ENCODE measurements at regions not wholly inside any gene's neighbourhood (a gene's known extent, or its start where the extent isn't known, plus 50 kb on each side); places are given as distances from the start of the nearest gene placed in this dataset.
"Not testable (repeated sequence)": the region's sequence is repeated elsewhere in the genome, so short reads cannot be mapped to it uniquely, and the experiment has no call there.

- not testable (repeated sequence) for DNase-seq; H3K36me3 Mint-ChIP-seq (ENCODE audit: low read depth); H3K4me1 Mint-ChIP-seq; H3K4me3 Mint-ChIP-seq; H3K27ac Mint-ChIP-seq; ATAC-seq; H3K9me3 ChIP-seq (ENCODE audit: control insufficient read depth, low read length, poor library complexity, severe bottlenecking)
- H3K27me3 Mint-ChIP-seq: peaks cover 27% of the 10 kb centered on the region
Measured at GRCh38 chr3:8176759-8177483, 324.7 kb upstream of the LMCD1 start.

GRCh38 chr3:8178516-8178915, 323.1 kb upstream of the LMCD1 start:
- not testable (repeated sequence) for H3K36me3 Mint-ChIP-seq (ENCODE audit: low read depth); H3K27ac Mint-ChIP-seq; DNase-seq; H3K4me1 Mint-ChIP-seq; H3K9me3 ChIP-seq (ENCODE audit: control insufficient read depth, low read length, poor library complexity, severe bottlenecking); ATAC-seq; H3K4me3 Mint-ChIP-seq
- H3K27me3 Mint-ChIP-seq: peaks cover 25% of the 10 kb centered on the region

GRCh38 chr3:8182904-8183303, 318.7 kb upstream of the LMCD1 start:
- Mint-ChIP-seq H3K4me3 (no peak overlapping the region), H3K27me3 (peaks cover 8% of the 10 kb centered on the region), H3K4me1 (peaks cover 4% of the 10 kb centered on the region), H3K27ac (no peak overlapping the region), H3K36me3 (ENCODE audit: low read depth) (no peaks in the 10 kb centered on the region)
- DNase-seq (no peak), ATAC-seq (no peak)
- no peaks in the 10 kb centered on the region for H3K9me3 ChIP-seq (ENCODE audit: control insufficient read depth, low read length, poor library complexity, severe bottlenecking)

- ATAC-seq (no peak), DNase-seq (no peak)
- H3K27me3 Mint-ChIP-seq: peaks cover under 1% of the 10 kb centered on the region
- H3K4me1 Mint-ChIP-seq: peaks cover 4% of the 10 kb centered on the region
- H3K9me3 ChIP-seq (ENCODE audit: control insufficient read depth, low read length, poor library complexity, severe bottlenecking): no peaks in the 10 kb centered on the region
- H3K4me3 Mint-ChIP-seq: no peak overlapping the region
- H3K36me3 Mint-ChIP-seq (ENCODE audit: low read depth): no peaks in the 10 kb centered on the region
- peak overlapping the region; percentile 5 for H3K27ac Mint-ChIP-seq
Measured at GRCh38 chr3:8183627-8184026, 318.0 kb upstream of the LMCD1 start.

- H3K4me1 Mint-ChIP-seq: peaks cover 4% of the 10 kb centered on the region
Measured at GRCh38 chr3:8186213-8186612, 315.4 kb upstream of the LMCD1 start.

GRCh38 chr3:8187996-8188395, 313.6 kb upstream of the LMCD1 start:
- Mint-ChIP-seq H3K36me3 (ENCODE audit: low read depth) (no peaks in the 10 kb centered on the region), H3K4me1 (peaks cover 4% of the 10 kb centered on the region), H3K27ac (no peak overlapping the region), H3K4me3 (no peak overlapping the region), H3K27me3 (no peaks in the 10 kb centered on the region)
- DNase-seq (no peak), ATAC-seq (no peak)
- H3K9me3 ChIP-seq (ENCODE audit: control insufficient read depth, low read length, poor library complexity, severe bottlenecking): no peaks in the 10 kb centered on the region

More at GRCh38 chr3:8186213-8186612, 315.4 kb upstream of the LMCD1 start:
- Mint-ChIP-seq H3K27ac (no peak overlapping the region), H3K4me3 (no peak overlapping the region), H3K27me3 (no peaks in the 10 kb centered on the region), H3K36me3 (ENCODE audit: low read depth) (no peaks in the 10 kb centered on the region)
- no peak for DNase-seq
- H3K9me3 ChIP-seq (ENCODE audit: control insufficient read depth, low read length, poor library complexity, severe bottlenecking): no peaks in the 10 kb centered on the region
- ATAC-seq: no peak

GRCh38 chr3:8189051-8189450, 312.6 kb upstream of the LMCD1 start:
- Mint-ChIP-seq H3K27me3 (no peaks in the 10 kb centered on the region), H3K4me1 (no peaks in the 10 kb centered on the region), H3K4me3 (no peak overlapping the region), H3K36me3 (ENCODE audit: low read depth) (no peaks in the 10 kb centered on the region), H3K27ac (no peak overlapping the region)
- H3K9me3 ChIP-seq (ENCODE audit: control insufficient read depth, low read length, poor library complexity, severe bottlenecking): no peaks in the 10 kb centered on the region
- DNase-seq (no peak), ATAC-seq (no peak)

GRCh38 chr3:8191406-8191805, 310.2 kb upstream of the LMCD1 start:
- no peaks in the 10 kb centered on the region for H3K9me3 ChIP-seq (ENCODE audit: control insufficient read depth, low read length, poor library complexity, severe bottlenecking)
- no peaks in the 10 kb centered on the region for H3K36me3 Mint-ChIP-seq (ENCODE audit: low read depth)
- DNase-seq: no peak
- H3K27me3 Mint-ChIP-seq: peaks cover 10% of the 10 kb centered on the region
- ATAC-seq: no peak
- H3K4me1 Mint-ChIP-seq: no peaks in the 10 kb centered on the region
- no peak overlapping the region for H3K4me3 Mint-ChIP-seq
- H3K27ac Mint-ChIP-seq: no peak overlapping the region

GRCh38 chr3:8197384-8197783, 304.2 kb upstream of the LMCD1 start:
- Mint-ChIP-seq H3K27ac (no peak overlapping the region), H3K36me3 (ENCODE audit: low read depth) (peaks cover 2% of the 10 kb centered on the region), H3K4me3 (no peak overlapping the region), H3K27me3 (peaks cover 21% of the 10 kb centered on the region), H3K4me1 (no peaks in the 10 kb centered on the region)
- H3K9me3 ChIP-seq (ENCODE audit: control insufficient read depth, low read length, poor library complexity, severe bottlenecking): no peaks in the 10 kb centered on the region
- no peak for ATAC-seq
- DNase-seq: no peak

- H3K36me3 Mint-ChIP-seq (ENCODE audit: low read depth): peaks cover 2% of the 10 kb centered on the region
- H3K4me3 Mint-ChIP-seq: no peak overlapping the region
- no peaks in the 10 kb centered on the region for H3K4me1 Mint-ChIP-seq
- H3K27me3 Mint-ChIP-seq: peaks cover 21% of the 10 kb centered on the region
- DNase-seq (no peak), ATAC-seq (no peak)
- no peaks in the 10 kb centered on the region for H3K9me3 ChIP-seq (ENCODE audit: control insufficient read depth, low read length, poor library complexity, severe bottlenecking)
- no peak overlapping the region for H3K27ac Mint-ChIP-seq
Measured at GRCh38 chr3:8198605-8199004, 303.0 kb upstream of the LMCD1 start.

- DNase-seq (no peak), ATAC-seq (no peak)
- Mint-ChIP-seq H3K4me3 (no peak overlapping the region), H3K4me1 (no peaks in the 10 kb centered on the region), H3K27me3 (peaks cover 18% of the 10 kb centered on the region), H3K27ac (no peak overlapping the region), H3K36me3 (ENCODE audit: low read depth) (peaks cover 2% of the 10 kb centered on the region)
- no peaks in the 10 kb centered on the region for H3K9me3 ChIP-seq (ENCODE audit: control insufficient read depth, low read length, poor library complexity, severe bottlenecking)
Measured at GRCh38 chr3:8200996-8201395, 300.6 kb upstream of the LMCD1 start.

- peaks cover 2% of the 10 kb centered on the region for H3K36me3 Mint-ChIP-seq (ENCODE audit: low read depth)
Measured at GRCh38 chr3:8201886-8202285, 299.7 kb upstream of the LMCD1 start.

GRCh38 chr3:8204331-8204730, 297.3 kb upstream of the LMCD1 start:
- H3K36me3 Mint-ChIP-seq (ENCODE audit: low read depth): no peaks in the 10 kb centered on the region
- DNase-seq (no peak), ATAC-seq (no peak)
- H3K27me3 Mint-ChIP-seq: peaks cover 17% of the 10 kb centered on the region
- H3K9me3 ChIP-seq (ENCODE audit: control insufficient read depth, low read length, poor library complexity, severe bottlenecking): no peaks in the 10 kb centered on the region
- H3K27ac Mint-ChIP-seq: no peak overlapping the region
- no peaks in the 10 kb centered on the region for H3K4me1 Mint-ChIP-seq
- no peak overlapping the region for H3K4me3 Mint-ChIP-seq

More at GRCh38 chr3:8201886-8202285, 299.7 kb upstream of the LMCD1 start:
- no peak overlapping the region for H3K27ac Mint-ChIP-seq
- H3K4me3 Mint-ChIP-seq: no peak overlapping the region
- no peaks in the 10 kb centered on the region for H3K4me1 Mint-ChIP-seq
- H3K9me3 ChIP-seq (ENCODE audit: control insufficient read depth, low read length, poor library complexity, severe bottlenecking): no peaks in the 10 kb centered on the region
- DNase-seq (no peak), ATAC-seq (no peak)
- H3K27me3 Mint-ChIP-seq: peaks cover 23% of the 10 kb centered on the region
